Activated B cell treated with CpG ODN at 0.5 μM for 24 hours (primary cell): ENCODE measurements at regions not wholly inside any gene's neighbourhood (a gene's known extent, or its start where the extent isn't known, plus 50 kb on each side); places are given as distances from the start of the nearest gene placed in this dataset.

Experiments used
- ATAC-seq: fragments of 200-7000 bp; cut with Tn5 transposase; one replicate; pipeline ENCODE4 v1.10.0; 2021; ENCODE audit warnings: low read depth, mild to moderate bottlenecking, moderate library complexity
- CTCF ChIA-PET: fragments of 350-600 bp; sonication (Branson Sonifier 250); formaldehyde crosslinking; loops from one replicate; lab custom pipeline; 2021; ENCODE audit warnings: antibody characterized with exemption; lab: Charles Lee
- POLR2A ChIA-PET: fragments of 350-600 bp; sonication (Branson Sonifier 250); formaldehyde crosslinking; loops from one replicate; lab custom pipeline; 2021; ENCODE audit warnings: antibody characterized with exemption; lab: Charles Lee
- DNase-seq: peaks from one replicate; pipeline ENCODE4 v3.0.0; 2022
- H3K27ac Mint-ChIP-seq: one replicate; pipeline ENCODE4 v1.8.0; 2020; ENCODE audit warnings: mixed read lengths
- H3K27me3 Mint-ChIP-seq: one replicate; pipeline ENCODE4 v1.8.0; 2021; ENCODE audit warnings: mixed read lengths
- H3K36me3 Mint-ChIP-seq: one replicate; pipeline ENCODE4 v1.8.0; 2021; ENCODE audit warnings: low read depth, mixed read lengths
- H3K4me1 Mint-ChIP-seq: one replicate; pipeline ENCODE4 v1.8.0; 2021; ENCODE audit warnings: mixed read lengths
- H3K4me3 Mint-ChIP-seq: one replicate; pipeline ENCODE4 v1.8.0; 2020; ENCODE audit warnings: mild to moderate bottlenecking, mixed read lengths
- H3K9me3 Mint-ChIP-seq: one replicate; pipeline ENCODE4 v1.8.0; 2020; ENCODE audit warnings: mixed read lengths
- CTCF ChIP-seq: fragments of 200-600 bp; IDR thresholded peaks from one replicate; pipeline ENCODE4 v1.8.0; 2022; ENCODE audit warnings: antibody characterized with exemption, mild to moderate bottlenecking
- intact Hi-C: fragments of 100-400 bp; cut with micrococcal nuclease; formaldehyde crosslinking; loops from one replicate; pipeline ENCODE4 v1.15.1; 2024

- H3K36me3 Mint-ChIP-seq: no peaks in the 10 kb centered on the region
- TF ChIP-seq CTCF: no peak
- ATAC-seq (no peak), DNase-seq (no peak)
- H3K27me3 Mint-ChIP-seq: no peaks in the 10 kb centered on the region
- no peak overlapping the region for H3K4me3 Mint-ChIP-seq
- intact Hi-C loops: no loop called here
- H3K9me3 Mint-ChIP-seq: no peaks in the 10 kb centered on the region
- no peaks in the 10 kb centered on the region for H3K4me1 Mint-ChIP-seq
- H3K27ac Mint-ChIP-seq: no peak overlapping the region
- ChIA-PET POLR2A (no interaction called here), CTCF (no interaction called here)
Observed at GRCh38 chr2:122233372-122233771, 477.9 kb downstream of the TSN start.

- no peak for DNase-seq
- Mint-ChIP-seq H3K27ac (no peak overlapping the region), H3K9me3 (no peaks in the 10 kb centered on the region), H3K36me3 (no peaks in the 10 kb centered on the region), H3K27me3 (no peaks in the 10 kb centered on the region), H3K4me1 (no peaks in the 10 kb centered on the region), H3K4me3 (no peak overlapping the region)
- POLR2A ChIA-PET: no interaction called here
- no peak for TF ChIP-seq CTCF
- ATAC-seq: no peak
- CTCF ChIA-PET: no interaction called here
- intact Hi-C loops: no loop called here
Observed at GRCh38 chr2:122236152-122236874, 480.9 kb downstream of the TSN start.

DNA sequence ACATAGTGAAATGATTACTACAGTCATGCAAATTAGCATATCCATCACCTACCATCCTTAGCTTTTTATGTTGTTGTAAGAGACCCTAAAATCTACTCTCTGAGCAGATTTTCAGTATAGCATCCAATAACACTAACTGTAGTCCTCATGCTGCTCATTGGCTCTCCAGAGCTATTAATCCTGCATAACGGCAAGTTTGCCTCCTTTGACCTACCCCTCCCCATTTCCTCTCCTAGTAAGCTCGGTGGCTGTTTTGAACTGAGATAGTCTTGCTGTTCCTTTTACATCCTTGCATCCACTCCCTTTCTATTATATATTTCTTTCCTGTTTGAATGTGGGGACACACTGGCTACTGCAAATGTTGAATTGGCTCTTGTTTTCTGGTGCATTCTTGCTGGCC is 481.5 kb downstream of the TSN start:
- TF ChIP-seq CTCF: no peak
- no peaks in the 10 kb centered on the region for H3K4me1 Mint-ChIP-seq
- ChIA-PET CTCF (no interaction called here), POLR2A (no interaction called here)
- DNase-seq (no peak), ATAC-seq (no peak)
- no peak overlapping the region for H3K27ac Mint-ChIP-seq
- intact Hi-C loops: no loop called here
- no peaks in the 10 kb centered on the region for H3K36me3 Mint-ChIP-seq
- H3K4me3 Mint-ChIP-seq: no peak overlapping the region
- H3K27me3 Mint-ChIP-seq: no peaks in the 10 kb centered on the region
- no peaks in the 10 kb centered on the region for H3K9me3 Mint-ChIP-seq

- no peak for TF ChIP-seq CTCF
- no peak overlapping the region for H3K4me3 Mint-ChIP-seq
- no peak overlapping the region for H3K27ac Mint-ChIP-seq
- intact Hi-C loops: no loop called here
- no peaks in the 10 kb centered on the region for H3K4me1 Mint-ChIP-seq
- POLR2A ChIA-PET: no interaction called here
- H3K36me3 Mint-ChIP-seq: no peaks in the 10 kb centered on the region
- CTCF ChIA-PET: no interaction called here
- H3K27me3 Mint-ChIP-seq: no peaks in the 10 kb centered on the region
- DNase-seq (no peak), ATAC-seq (no peak)
- no peaks in the 10 kb centered on the region for H3K9me3 Mint-ChIP-seq
Observed at GRCh38 chr2:122237450-122237849, 482.0 kb downstream of the TSN start.

DNA sequence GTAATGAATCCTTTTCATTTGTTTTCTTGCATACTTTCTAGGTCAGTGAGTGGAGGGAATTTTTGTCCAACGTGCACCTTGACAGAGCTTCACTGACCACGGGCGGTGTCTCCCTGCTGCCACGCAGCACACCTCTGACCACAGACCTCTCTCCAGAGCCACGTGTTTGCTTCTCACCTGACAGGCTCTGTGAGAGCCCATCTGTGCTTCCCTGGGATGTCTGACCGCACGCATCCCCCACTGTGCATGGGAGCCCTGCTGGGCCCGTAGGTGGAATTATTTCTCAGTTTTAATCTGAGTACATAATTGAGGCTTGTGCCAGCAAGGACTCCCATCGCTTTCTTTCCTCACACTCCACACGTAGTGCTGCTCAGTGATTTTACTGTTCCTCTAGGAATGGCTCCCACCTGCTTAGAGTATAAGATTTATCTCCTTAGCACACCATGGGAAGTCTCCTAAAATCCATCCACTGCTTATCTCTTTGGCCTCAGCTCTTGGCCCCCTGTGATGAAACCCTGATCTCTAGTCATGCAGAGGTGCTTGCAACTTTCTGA is 482.6 kb downstream of the TSN start:
- H3K9me3 Mint-ChIP-seq: no peaks in the 10 kb centered on the region
- ChIA-PET CTCF (no interaction called here), POLR2A (no interaction called here)
- H3K36me3 Mint-ChIP-seq: no peaks in the 10 kb centered on the region
- no peaks in the 10 kb centered on the region for H3K27me3 Mint-ChIP-seq
- no peaks in the 10 kb centered on the region for H3K4me1 Mint-ChIP-seq
- TF ChIP-seq CTCF: no peak
- no peak for ATAC-seq
- intact Hi-C loops: no loop called here
- H3K4me3 Mint-ChIP-seq: no peak overlapping the region
- no peak overlapping the region for H3K27ac Mint-ChIP-seq
- no peak for DNase-seq
